Testis (tissue), 2 donors: ENCODE measurements at regions not wholly inside any gene's neighbourhood (a gene's known extent, or its start where the extent isn't known, plus 50 kb on each side); places are given as distances from the start of the nearest gene placed in this dataset.

Experiments used
- CTCF ChIP-seq, 3 experiments: fragments of 450-650 bp in 2 of 3; fragments of 200-600 bp in 1 of 3; sonication (generic) in 1 of 3; IDR thresholded peaks; one replicate each; pipeline ENCODE4 v1.5.1; 2016 to 2019; ENCODE audit warnings: antibody characterized with exemption in 3 of 3, mild to moderate bottlenecking in 2 of 3, moderate library complexity in 1 of 3
- POLR2A ChIP-seq: fragments of 450-650 bp; IDR thresholded peaks from one replicate; pipeline ENCODE4 v1.6.1; 2017; ENCODE audit warnings: antibody characterized with exemption, mild to moderate bottlenecking, moderate library complexity

GRCh38 chr18:73983496-73983895 is 164.1 kb downstream of the FBXO15 start:
- TF ChIP-seq POLR2A, result no peak
- TF ChIP-seq CTCF (IDR thresholded peaks at IDR 0.05), result no peak
